HG02943 (cell line): ENCODE measurements at regions not wholly inside any gene's neighbourhood (a gene's known extent, or its start where the extent isn't known, plus 50 kb on each side); places are given as distances from the start of the nearest gene placed in this dataset.

Experiments used
- ATAC-seq: cut with Tn5 transposase; IDR thresholded peaks from one replicate; pipeline ENCODE4 v1.9.1; 2021; ENCODE audit warnings: mild to moderate bottlenecking, low read depth, moderate library complexity; ENCODE audit not compliant: unreplicated experiment

- no peak for ATAC-seq
Measured at GRCh38 chr15:98187549-98187948, 227.0 kb downstream of the ARRDC4 start.

- ATAC-seq, result no peak
Measured at GRCh38 chr15:98190914-98191313, 230.4 kb downstream of the ARRDC4 start.

DNA sequence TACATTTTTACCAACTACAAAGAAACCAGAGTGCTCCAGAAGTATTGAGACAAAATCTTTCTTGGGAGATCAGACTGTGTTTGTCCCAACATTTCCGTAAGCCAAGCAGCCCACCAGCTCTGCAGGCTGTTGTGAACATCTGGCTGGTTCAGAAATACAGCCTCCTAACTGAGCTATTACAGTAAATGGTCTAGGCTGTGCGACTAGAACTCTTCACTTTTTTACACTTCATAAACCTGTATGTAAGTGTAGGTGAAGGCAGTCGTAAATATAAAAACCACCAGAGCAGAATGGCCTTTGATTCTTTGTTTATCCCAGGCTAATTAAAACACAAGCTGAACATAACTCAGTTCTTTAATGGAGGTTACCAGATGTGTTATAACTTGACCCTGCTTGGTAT is 235.3 kb downstream of the ARRDC4 start:
- no peak for ATAC-seq

- no peak for ATAC-seq
Measured at GRCh38 chr15:98196371-98196770, 235.9 kb downstream of the ARRDC4 start.

DNA sequence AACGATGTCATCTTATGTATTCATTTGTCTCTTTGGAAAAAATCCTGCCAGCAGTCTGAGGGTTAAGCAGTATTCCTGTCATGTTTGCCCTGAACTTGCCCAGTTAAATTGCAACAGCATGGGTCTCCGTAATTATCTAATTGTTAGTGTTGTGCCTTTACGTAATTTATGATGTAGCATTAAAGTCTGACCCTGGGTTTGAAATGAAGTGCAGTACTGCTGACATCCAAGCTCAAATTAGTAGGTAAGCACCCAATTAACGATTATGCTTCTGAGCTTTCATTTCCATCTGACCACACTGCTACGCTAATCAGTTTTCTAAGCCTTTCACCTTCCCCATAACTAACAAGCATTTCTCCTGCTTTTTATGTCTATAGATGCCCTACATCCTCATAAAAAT is 241.8 kb downstream of the ARRDC4 start:
- ATAC-seq, result no peak

DNA sequence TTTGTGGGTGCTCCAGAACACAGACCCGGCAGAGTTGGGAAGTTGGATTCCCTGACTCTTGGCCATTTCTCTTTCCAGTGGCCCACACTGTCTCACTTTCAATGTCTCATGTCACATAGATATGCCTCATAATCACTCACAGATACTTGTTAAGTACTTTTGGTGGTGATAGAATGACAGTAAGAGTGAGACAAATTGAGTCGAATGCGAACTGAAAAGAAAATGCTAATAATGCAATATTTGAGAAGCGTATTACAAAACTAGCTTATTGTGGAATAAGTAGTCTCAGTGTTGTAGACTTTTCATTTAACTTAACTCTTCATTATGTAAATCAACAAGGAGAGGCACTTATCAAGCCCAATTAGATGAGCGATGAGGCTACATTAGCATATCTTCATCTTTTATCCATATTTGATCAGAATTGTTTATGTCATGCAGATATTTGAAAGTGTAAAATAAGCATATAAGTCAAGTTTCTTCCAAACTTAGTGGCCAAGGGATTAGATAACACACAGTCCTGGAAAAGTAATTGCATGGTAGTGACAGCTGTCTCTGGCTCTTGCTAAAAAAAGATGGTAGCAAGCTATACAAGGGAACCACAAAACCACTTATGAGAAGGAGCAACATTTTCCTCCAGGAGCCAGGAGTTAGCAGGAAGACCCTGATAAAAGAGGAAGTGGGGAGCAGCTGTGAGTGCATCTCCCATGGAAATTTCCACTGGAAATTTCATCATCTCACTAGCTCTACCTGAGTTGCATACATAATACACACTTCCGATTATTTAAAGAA is 243.6 kb downstream of the ARRDC4 start:
- ATAC-seq, result no peak

- no peak for ATAC-seq
Measured at GRCh38 chr15:98207928-98208327, 247.4 kb downstream of the ARRDC4 start.

GRCh38 chr15:98213346-98213979 is 253.0 kb downstream of the ARRDC4 start:
- no peak for ATAC-seq

DNA sequence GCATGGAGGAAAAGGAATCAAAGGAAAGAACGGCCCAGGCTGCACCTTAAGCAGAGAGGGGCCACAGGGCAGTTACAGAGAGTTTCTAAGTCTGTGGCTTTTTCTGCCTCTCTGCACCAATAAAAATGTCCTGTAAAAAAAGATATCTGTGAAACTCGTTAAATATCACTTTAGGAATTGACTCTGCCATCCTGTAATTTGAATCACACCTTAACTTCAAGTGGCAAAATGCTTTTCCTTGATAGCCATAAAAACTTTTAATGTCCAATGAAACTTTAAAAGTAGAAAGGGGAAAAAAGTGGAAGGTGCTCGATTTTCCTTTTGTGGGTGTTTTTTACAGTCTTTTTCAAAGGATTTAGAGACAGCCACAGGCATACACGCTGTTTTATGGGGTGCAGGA is 255.7 kb downstream of the ARRDC4 start:
- no peak for ATAC-seq

GRCh38 chr15:98217356-98217755 is 256.9 kb downstream of the ARRDC4 start:
- ATAC-seq, result no peak

- no peak for ATAC-seq
Measured at GRCh38 chr15:98221144-98221543, 260.6 kb downstream of the ARRDC4 start.

DNA sequence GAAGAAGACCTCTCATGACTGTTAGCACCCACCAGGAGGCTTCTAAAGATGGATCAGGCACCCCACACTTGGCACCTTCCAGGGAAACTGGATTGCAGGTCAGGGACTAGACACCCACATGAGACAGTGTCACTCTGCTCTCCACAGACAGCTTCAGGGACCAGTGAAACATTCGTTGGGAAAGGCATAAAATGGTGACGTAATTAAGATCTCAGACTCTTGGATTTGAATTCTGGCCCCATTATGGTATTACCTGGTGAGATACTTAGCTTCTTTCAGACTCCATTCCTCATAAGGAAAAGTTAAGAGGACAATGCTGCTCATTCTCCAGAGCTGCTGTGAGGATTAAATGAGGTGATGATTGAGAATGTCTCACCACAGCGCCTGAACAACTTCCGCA is 261.1 kb downstream of the ARRDC4 start:
- no peak for ATAC-seq

DNA sequence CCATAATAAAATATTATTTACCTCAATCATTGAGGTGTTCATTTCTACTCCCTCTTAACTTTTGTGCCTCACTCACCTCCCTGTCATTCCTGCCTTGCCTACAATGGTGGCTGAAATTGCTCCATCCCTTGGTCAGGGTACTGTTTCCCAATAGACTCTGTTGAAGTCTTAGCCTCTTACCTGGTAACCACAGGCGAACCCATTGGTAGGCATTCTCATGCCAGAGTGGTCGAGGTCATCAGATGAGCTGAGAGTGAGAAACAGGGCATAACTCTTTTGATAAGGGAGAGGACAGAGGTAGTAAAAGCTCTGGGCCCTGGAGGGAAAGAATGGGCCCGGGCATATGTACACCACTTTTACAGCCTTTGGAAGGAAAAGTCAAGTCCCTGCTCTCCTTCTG is 265.6 kb downstream of the ARRDC4 start:
- no peak for ATAC-seq

DNA sequence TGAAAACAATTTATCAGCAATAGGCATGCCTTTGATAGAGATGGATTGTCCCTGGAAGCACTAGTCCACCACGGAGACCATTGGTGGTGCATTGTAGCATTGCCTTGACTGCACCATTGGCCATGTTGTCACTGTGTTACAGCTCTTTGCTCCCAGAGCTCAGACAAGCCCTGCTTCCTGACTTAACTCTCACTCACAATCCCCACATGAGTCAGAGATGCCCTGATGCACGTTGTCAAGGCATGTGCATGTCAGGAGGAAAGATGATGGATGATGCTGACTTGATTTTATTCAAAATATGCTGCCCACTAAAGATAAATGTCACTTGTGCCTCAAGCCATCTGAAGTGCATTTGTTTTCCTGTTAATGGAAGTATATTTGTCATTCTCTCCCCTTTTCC is 266.1 kb downstream of the ARRDC4 start:
- ATAC-seq, result no peak

- ATAC-seq, result no peak
Measured at GRCh38 chr15:98228846-98229245, 268.3 kb downstream of the ARRDC4 start.

DNA sequence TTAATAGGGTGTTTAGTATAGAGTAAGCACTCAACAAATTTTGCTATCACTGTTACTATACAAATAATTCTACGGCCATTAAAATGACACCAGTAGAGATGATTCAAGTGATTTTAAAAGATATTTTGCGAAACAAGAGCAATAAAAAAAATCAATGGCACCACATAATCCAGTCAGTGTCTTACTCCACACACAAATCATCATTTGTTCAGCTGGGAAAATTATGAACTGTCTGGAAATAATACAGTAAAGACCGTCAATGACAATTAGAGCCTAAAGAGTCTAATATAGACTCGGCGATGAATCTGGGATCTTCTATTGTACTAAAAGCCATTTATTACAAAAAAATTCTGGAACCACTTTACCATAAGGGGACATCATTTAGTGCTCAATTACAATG is 270.5 kb downstream of the ARRDC4 start:
- no peak for ATAC-seq

DNA sequence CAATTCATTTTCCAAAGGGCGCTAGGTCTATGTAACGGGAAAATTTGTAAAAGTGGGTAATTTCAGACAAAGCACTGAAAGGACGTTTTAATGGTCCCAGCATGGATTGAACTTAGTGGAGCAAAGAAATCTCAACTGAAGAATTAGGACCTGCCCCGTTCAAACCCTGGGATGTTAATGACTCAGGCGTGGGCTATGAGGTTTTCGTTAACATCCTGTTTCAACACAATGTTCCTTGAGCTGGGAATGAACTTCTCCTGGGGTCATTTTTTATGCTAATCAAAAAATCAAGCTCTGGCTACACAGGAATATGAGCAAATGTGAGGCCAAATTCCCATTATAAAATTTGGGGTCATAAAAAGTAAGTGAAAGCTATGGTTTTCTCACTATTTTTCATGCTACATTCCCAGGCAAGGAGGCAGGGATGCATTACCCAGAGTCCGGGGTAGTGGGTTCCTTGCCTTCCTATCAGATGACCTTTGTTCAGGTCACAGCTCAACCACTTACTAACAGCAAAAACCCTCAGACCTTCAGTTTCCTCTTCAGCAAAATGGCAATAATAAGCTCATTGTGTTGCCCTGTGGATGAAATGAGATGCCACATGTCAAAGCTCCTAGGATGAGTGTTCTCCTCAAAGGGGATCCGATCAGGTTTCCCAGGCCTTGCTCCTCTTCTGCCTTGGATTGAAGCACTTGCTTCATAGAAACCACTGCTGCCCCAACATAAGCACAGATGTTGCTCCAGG is 271.4 kb downstream of the ARRDC4 start:
- ATAC-seq, result no peak

DNA sequence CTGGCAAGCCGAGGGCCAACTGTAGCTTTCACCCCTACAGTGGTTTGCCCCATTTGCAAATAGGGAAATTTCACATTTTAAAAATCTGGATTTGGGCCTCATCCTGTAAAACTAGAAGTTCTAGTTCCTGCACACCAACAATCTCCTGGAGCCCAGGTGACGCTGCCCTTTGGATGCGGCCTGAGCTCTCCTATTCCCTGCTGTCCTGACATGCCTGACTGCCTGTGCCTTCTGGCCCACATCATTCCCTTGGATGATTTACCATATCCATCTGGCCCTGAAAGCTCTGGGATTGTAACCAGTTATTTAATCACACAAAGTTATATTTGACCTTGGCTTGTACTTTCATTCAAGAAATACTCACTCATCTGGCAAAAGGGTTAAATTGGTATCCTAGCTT is 272.3 kb downstream of the ARRDC4 start:
- ATAC-seq, result no peak

GRCh38 chr15:98233873-98234272 is 273.4 kb downstream of the ARRDC4 start:
- no peak for ATAC-seq

DNA sequence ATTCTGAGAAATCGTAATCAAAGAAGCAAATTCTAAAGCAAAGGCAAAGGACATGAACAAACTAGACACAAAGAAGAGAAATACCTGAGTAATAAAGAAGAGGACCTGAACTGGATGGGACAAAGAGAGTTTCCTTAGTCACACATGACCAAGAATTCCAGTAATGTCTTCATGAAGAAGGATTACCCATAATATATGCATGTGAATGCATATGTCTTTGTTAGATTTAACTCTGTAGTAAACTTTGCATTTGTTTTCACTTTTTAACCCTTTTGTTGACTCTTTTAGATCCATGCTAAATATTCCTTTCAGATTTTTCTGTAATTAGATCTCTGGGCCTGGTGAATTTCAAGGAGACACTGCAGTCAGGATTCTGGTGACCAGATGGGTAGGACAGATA is 279.8 kb downstream of the ARRDC4 start:
- ATAC-seq, result no peak

DNA sequence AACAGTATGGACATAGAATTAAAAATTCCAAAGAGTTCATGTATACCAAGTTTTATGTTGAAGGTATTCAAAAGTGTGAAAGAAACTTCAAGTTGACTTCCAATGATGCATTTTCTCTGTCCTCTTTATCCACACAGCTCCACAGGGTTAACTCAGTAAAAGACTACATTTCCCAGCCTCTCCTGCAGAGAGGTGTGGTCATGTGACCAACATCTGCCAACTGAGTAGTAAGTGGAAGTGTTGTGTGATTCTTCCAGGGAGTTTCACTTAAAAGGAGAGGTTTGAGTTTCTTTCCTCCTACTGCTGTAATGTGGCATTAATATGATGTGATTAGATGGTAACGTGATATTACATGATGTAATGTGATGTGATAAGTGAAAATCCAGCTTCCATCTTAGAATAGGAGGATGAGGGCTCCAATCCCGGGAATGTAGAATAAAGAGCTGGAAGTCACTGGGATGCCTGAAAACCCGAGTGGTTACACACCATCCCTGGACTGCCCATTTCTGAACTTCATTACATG is 280.6 kb downstream of the ARRDC4 start:
- no peak for ATAC-seq
